Fibroblast of mammary gland (primary cell): ENCODE measurements at regions not wholly inside any gene's neighbourhood (a gene's known extent, or its start where the extent isn't known, plus 50 kb on each side); places are given as distances from the start of the nearest gene placed in this dataset.
A peak's percentile ranks its signal among the peaks of the same experiment; 100 is the strongest.

Experiments
- DNase-seq: peaks from one replicate; pipeline ENCODE4 v3.0.0-alpha.2; 2010; ENCODE audit warnings: low read depth
- H3K4me3 ChIP-seq: 2 replicates; pipeline ENCODE4 v1.5.1; 2011; ENCODE audit warnings: low read depth, mild to moderate bottlenecking, low read length, moderate library complexity; ENCODE audit not compliant: control insufficient read depth
- CTCF ChIP-seq: conservative IDR thresholded peaks from 2 replicates; pipeline ENCODE4 v1.5.1; 2011; ENCODE audit warnings: low read depth, low read length, inconsistent platforms; ENCODE audit not compliant: control insufficient read depth, insufficient read depth

GRCh38 chr1:182281541-182281940 is 110.0 kb downstream of the GLUL start:
- no peak for TF ChIP-seq CTCF
- peak; percentile 69 for DNase-seq
- no peak overlapping the region for H3K4me3 ChIP-seq

- TF ChIP-seq CTCF = no peak
- no peak for DNase-seq
- no peak overlapping the region for H3K4me3 ChIP-seq
These were observed 111.1 kb downstream of the GLUL start for GRCh38 chr1:182280504-182280900.

- TF ChIP-seq CTCF = no peak
- DNase-seq = peak; percentile 41
- no peak overlapping the region for H3K4me3 ChIP-seq
These were observed 111.7 kb downstream of the GLUL start for GRCh38 chr1:182279724-182280503.

- TF ChIP-seq CTCF = no peak
- no peak overlapping the region for H3K4me3 ChIP-seq
- DNase-seq = no peak
These were observed 112.3 kb downstream of the GLUL start for GRCh38 chr1:182279302-182279701.

GRCh38 chr1:182278144-182279054 is 113.2 kb downstream of the GLUL start:
- TF ChIP-seq CTCF = no peak
- H3K4me3 ChIP-seq = no peak overlapping the region
- no peak for DNase-seq

- no peak for TF ChIP-seq CTCF
- no peak for DNase-seq
- H3K4me3 ChIP-seq = no peak overlapping the region
These were observed 116.3 kb downstream of the GLUL start for GRCh38 chr1:182275271-182275670.
